ENCODE measurements at regions not wholly inside any gene's neighbourhood (a gene's known extent, or its start where the extent isn't known, plus 50 kb on each side); places are given as distances from the start of the nearest gene placed in this dataset.

DNA sequence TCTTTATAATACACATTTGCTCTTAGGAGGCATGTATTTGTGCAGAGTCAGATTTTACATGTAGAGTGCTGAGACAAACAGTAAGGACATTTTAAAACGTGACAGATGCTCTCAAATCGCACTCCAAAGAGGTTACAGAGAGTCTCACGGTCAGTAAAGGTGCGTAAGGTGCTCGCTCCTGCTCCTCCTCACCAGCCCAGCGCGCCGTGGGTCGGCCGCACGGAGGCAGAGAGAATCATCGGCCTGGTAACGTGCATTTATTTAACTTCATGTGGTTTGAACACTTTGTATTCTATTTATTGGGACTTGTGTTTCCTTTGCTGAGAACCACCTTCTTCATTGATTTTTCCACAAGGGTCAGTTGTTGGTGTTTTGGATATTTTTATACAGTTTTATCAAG is 900.1 kb downstream of the BRD1 start:
- TF ChIP-seq CTCF (IDR thresholded peaks at IDR 0.05; ENCODE audit: low read depth, low read length, poor library complexity, severe bottlenecking) = no peak
- TF ChIP-seq EZH2phosphoT487 (IDR thresholded peaks at IDR 0.05; ENCODE audit: borderline replicate concordance, low read length) = no peak
- Histone ChIP-seq H3K9me3 (ENCODE audit: control insufficient read depth, insufficient read depth, low read length) (no peaks in the 10 kb centered on the region), H3K27ac (ENCODE audit: low read depth, low read length) (no peak overlapping the region), H3K79me2 (ENCODE audit: control insufficient read depth, low read length) (no peaks in the 10 kb centered on the region), H3K4me1 (ENCODE audit: control insufficient read depth, low read length) (no peaks in the 10 kb centered on the region), H3K27me3 (ENCODE audit: control insufficient read depth, low read length) (no peaks in the 10 kb centered on the region), H3K4me2 (ENCODE audit: low read length) (no peak overlapping the region), H3K4me3 (ENCODE audit: low read length) (no peak overlapping the region), H3K36me3 (ENCODE audit: control insufficient read depth, low read length) (no peaks in the 10 kb centered on the region), H3F3A (ENCODE audit: control insufficient read depth, insufficient read depth) (no peaks in the 10 kb centered on the region), H4K20me1 (ENCODE audit: control insufficient read depth, insufficient read depth, low read depth, low read length) (no peaks in the 10 kb centered on the region), H3K9me2 (replicated peaks; ENCODE audit: control insufficient read depth, low read length) (no peaks in the 10 kb centered on the region)

- Histone ChIP-seq H3K79me2 (ENCODE audit: control insufficient read depth, low read length) (no peaks in the 10 kb centered on the region), H3K27me3 (ENCODE audit: control insufficient read depth, low read length) (no peaks in the 10 kb centered on the region), H4K20me1 (ENCODE audit: control insufficient read depth, insufficient read depth, low read depth, low read length) (no peaks in the 10 kb centered on the region), H3K4me3 (ENCODE audit: low read length) (no peak overlapping the region), H3K9me2 (replicated peaks; ENCODE audit: control insufficient read depth, low read length) (no peaks in the 10 kb centered on the region), H3K9me3 (ENCODE audit: control insufficient read depth, insufficient read depth, low read length) (no peaks in the 10 kb centered on the region), H3K4me2 (ENCODE audit: low read length) (no peak overlapping the region), H3F3A (ENCODE audit: control insufficient read depth, insufficient read depth) (no peaks in the 10 kb centered on the region), H3K27ac (ENCODE audit: low read depth, low read length) (no peak overlapping the region), H3K4me1 (ENCODE audit: control insufficient read depth, low read length) (no peaks in the 10 kb centered on the region), H3K36me3 (ENCODE audit: control insufficient read depth, low read length) (no peaks in the 10 kb centered on the region)
- no peak for TF ChIP-seq CTCF (IDR thresholded peaks at IDR 0.05; ENCODE audit: low read depth, low read length, poor library complexity, severe bottlenecking)
Measured at GRCh38 chr22:48926643-48927042, 901.0 kb downstream of the BRD1 start.

DNA sequence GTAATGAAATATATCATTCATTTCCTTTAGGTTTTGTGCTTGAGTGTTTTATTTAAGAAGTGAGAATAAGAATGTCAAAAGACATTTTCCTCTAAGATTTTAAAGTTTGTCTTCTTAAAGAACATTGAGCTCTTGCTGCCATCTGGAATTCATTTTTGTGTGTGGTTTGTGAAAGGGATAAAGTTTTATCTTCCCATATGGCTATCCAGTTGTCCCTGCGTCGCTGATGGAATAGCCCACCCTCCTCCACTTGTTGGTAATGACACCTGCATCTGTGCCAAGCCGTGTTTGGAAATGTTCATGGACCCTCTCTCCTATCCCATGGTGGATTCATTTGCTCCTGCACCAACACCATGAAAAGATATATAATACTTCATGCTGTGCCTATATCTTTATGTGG is 901.5 kb downstream of the BRD1 start:
- Histone ChIP-seq H3K27me3 (ENCODE audit: control insufficient read depth, low read length) (no peaks in the 10 kb centered on the region), H3K4me2 (ENCODE audit: low read length) (no peak overlapping the region), H3K79me2 (ENCODE audit: control insufficient read depth, low read length) (no peaks in the 10 kb centered on the region), H3K9me2 (replicated peaks; ENCODE audit: control insufficient read depth, low read length) (no peaks in the 10 kb centered on the region), H3F3A (ENCODE audit: control insufficient read depth, insufficient read depth) (no peaks in the 10 kb centered on the region), H3K9me3 (ENCODE audit: control insufficient read depth, insufficient read depth, low read length) (no peaks in the 10 kb centered on the region), H3K4me1 (ENCODE audit: control insufficient read depth, low read length) (no peaks in the 10 kb centered on the region), H3K4me3 (ENCODE audit: low read length) (no peak overlapping the region), H3K36me3 (ENCODE audit: control insufficient read depth, low read length) (no peaks in the 10 kb centered on the region), H3K27ac (ENCODE audit: low read depth, low read length) (no peak overlapping the region), H4K20me1 (ENCODE audit: control insufficient read depth, insufficient read depth, low read depth, low read length) (no peaks in the 10 kb centered on the region)
- TF ChIP-seq EZH2phosphoT487 (IDR thresholded peaks at IDR 0.05; ENCODE audit: borderline replicate concordance, low read length) = no peak
- no peak for TF ChIP-seq CTCF (IDR thresholded peaks at IDR 0.05; ENCODE audit: low read depth, low read length, poor library complexity, severe bottlenecking)

GRCh38 chr22:48925450-48925849 is 902.2 kb downstream of the BRD1 start:
- Histone ChIP-seq H3K4me2 (ENCODE audit: low read length) (no peak overlapping the region), H3K4me3 (ENCODE audit: low read length) (no peak overlapping the region), H3F3A (ENCODE audit: control insufficient read depth, insufficient read depth) (no peaks in the 10 kb centered on the region), H3K36me3 (ENCODE audit: control insufficient read depth, low read length) (no peaks in the 10 kb centered on the region), H3K4me1 (ENCODE audit: control insufficient read depth, low read length) (no peaks in the 10 kb centered on the region), H3K9me3 (ENCODE audit: control insufficient read depth, insufficient read depth, low read length) (no peaks in the 10 kb centered on the region), H4K20me1 (ENCODE audit: control insufficient read depth, insufficient read depth, low read depth, low read length) (no peaks in the 10 kb centered on the region), H3K79me2 (ENCODE audit: control insufficient read depth, low read length) (no peaks in the 10 kb centered on the region), H3K27ac (ENCODE audit: low read depth, low read length) (no peak overlapping the region), H3K9me2 (replicated peaks; ENCODE audit: control insufficient read depth, low read length) (no peaks in the 10 kb centered on the region), H3K27me3 (ENCODE audit: control insufficient read depth, low read length) (no peaks in the 10 kb centered on the region)
- no peak for TF ChIP-seq EZH2phosphoT487 (IDR thresholded peaks at IDR 0.05; ENCODE audit: borderline replicate concordance, low read length)
- TF ChIP-seq CTCF (IDR thresholded peaks at IDR 0.05; ENCODE audit: low read depth, low read length, poor library complexity, severe bottlenecking) = no peak
